H9 (cell line): ENCODE measurements at regions not wholly inside any gene's neighbourhood (a gene's known extent, or its start where the extent isn't known, plus 50 kb on each side); places are given as distances from the start of the nearest gene placed in this dataset.

Source experiments
- DNase-seq: peaks from one replicate; pipeline ENCODE4 v3.0.0-alpha.2; 2017
- H2AFZ ChIP-seq: one replicate; pipeline ENCODE4 v1.6.1; 2013; ENCODE audit warnings: mild to moderate bottlenecking, low read length, control low read depth, moderate library complexity
- H2AK5ac ChIP-seq: 2 replicates; pipeline ENCODE4 v1.6.1; 2013; ENCODE audit warnings: low read length, control low read depth, mixed read lengths; ENCODE audit not compliant: insufficient read length
- H2BK120ac ChIP-seq: one replicate; pipeline ENCODE4 v1.6.1; 2013; ENCODE audit warnings: low read depth, mild to moderate bottlenecking, low read length, control low read depth, inconsistent platforms; ENCODE audit not compliant: poor library complexity, severe bottlenecking
- H2BK12ac ChIP-seq: 2 replicates; pipeline ENCODE4 v1.6.1; 2013; ENCODE audit warnings: low read length, control low read depth, mixed read lengths, low read depth; ENCODE audit not compliant: insufficient read length
- H2BK15ac ChIP-seq: 2 replicates; pipeline ENCODE4 v1.6.1; 2013; ENCODE audit warnings: low read depth, low read length, control low read depth
- H2BK20ac ChIP-seq: one replicate; pipeline ENCODE4 v1.6.1; 2013; ENCODE audit warnings: low read depth, mild to moderate bottlenecking, low read length, control low read depth, inconsistent platforms; ENCODE audit not compliant: poor library complexity, severe bottlenecking
- H2BK5ac ChIP-seq: 2 replicates; pipeline ENCODE4 v1.6.1; 2013; ENCODE audit warnings: low read length, control low read depth, mixed read lengths; ENCODE audit not compliant: insufficient read length
- H3K14ac ChIP-seq: 2 replicates; pipeline ENCODE4 v1.6.1; 2013; ENCODE audit warnings: low read length, control low read depth; ENCODE audit not compliant: insufficient read depth
- H3K18ac ChIP-seq: 2 replicates; pipeline ENCODE4 v1.6.1; 2013; ENCODE audit warnings: low read depth, mild to moderate bottlenecking, mixed read lengths, low read length, control low read depth; ENCODE audit not compliant: insufficient read length
- H3K23ac ChIP-seq: 2 replicates; pipeline ENCODE4 v1.6.1; 2013; ENCODE audit warnings: low read length, control low read depth, mixed read lengths, low read depth; ENCODE audit not compliant: insufficient read length
- H3K23me2 ChIP-seq: 2 replicates; pipeline ENCODE4 v1.6.1; 2013; ENCODE audit warnings: low read depth, mild to moderate bottlenecking, mixed read lengths, low read length, control low read depth; ENCODE audit not compliant: insufficient read length, poor library complexity, severe bottlenecking
- H3K27ac ChIP-seq: 2 replicates; pipeline ENCODE4 v1.5.1; 2013; ENCODE audit warnings: low read length, control low read depth, mixed read lengths, low read depth; ENCODE audit not compliant: insufficient read length
- H3K27me3 ChIP-seq: 2 replicates; pipeline ENCODE4 v1.6.1; 2013; ENCODE audit warnings: low read length, control low read depth, inconsistent platforms; ENCODE audit not compliant: insufficient read depth
- H3K4ac ChIP-seq: 2 replicates; pipeline ENCODE4 v1.6.1; 2013; ENCODE audit warnings: low read depth, mild to moderate bottlenecking, control low read depth, inconsistent platforms, low read length, moderate library complexity
- H3K4me1 ChIP-seq: 2 replicates; pipeline ENCODE4 v1.6.1; 2013; ENCODE audit warnings: low read length, control low read depth, inconsistent platforms; ENCODE audit not compliant: insufficient read depth
- H3K4me2 ChIP-seq: 2 replicates; pipeline ENCODE4 v1.6.1; 2013; ENCODE audit warnings: low read length, control low read depth, mixed read lengths; ENCODE audit not compliant: insufficient read length, insufficient read depth
- H3K56ac ChIP-seq: 2 replicates; pipeline ENCODE4 v1.6.1; 2013; ENCODE audit warnings: low read depth, mild to moderate bottlenecking, mixed read lengths, low read length, control low read depth; ENCODE audit not compliant: insufficient read length
- H3K79me1 ChIP-seq: 2 replicates; pipeline ENCODE4 v1.6.1; 2013; ENCODE audit warnings: low read depth, mild to moderate bottlenecking, moderate library complexity, low read length, control low read depth, inconsistent platforms; ENCODE audit not compliant: insufficient read depth, poor library complexity, severe bottlenecking
- H3K79me2 ChIP-seq: 2 replicates; pipeline ENCODE4 v1.6.1; 2013; ENCODE audit warnings: low read length, control low read depth, inconsistent platforms; ENCODE audit not compliant: insufficient read depth
- H3K9ac ChIP-seq: 2 replicates; pipeline ENCODE4 v1.6.1; 2013; ENCODE audit warnings: low read length, control low read depth, mixed read lengths; ENCODE audit not compliant: insufficient read length; ENCODE audit errors: extremely low read depth
- H3K9me3 ChIP-seq: one replicate; pipeline ENCODE4 v1.6.1; 2013; ENCODE audit warnings: low read depth, low read length, inconsistent platforms; ENCODE audit not compliant: control insufficient read depth
- H3T11ph ChIP-seq: one replicate; pipeline ENCODE4 v1.6.1; 2013; ENCODE audit warnings: mild to moderate bottlenecking, low read length, control low read depth, inconsistent platforms
- H4K20me1 ChIP-seq: one replicate; pipeline ENCODE4 v1.6.1; 2013; ENCODE audit not compliant: control insufficient read depth, insufficient read length, insufficient read depth
- H4K5ac ChIP-seq: 2 replicates; pipeline ENCODE4 v1.6.1; 2013; ENCODE audit warnings: low read depth, mild to moderate bottlenecking, mixed read lengths, low read length, control low read depth; ENCODE audit not compliant: insufficient read length
- H4K8ac ChIP-seq: replicated peaks from 2 replicates; pipeline ENCODE4 v1.6.1; 2013; ENCODE audit warnings: low read length, control low read depth, mixed read lengths, low read depth; ENCODE audit not compliant: insufficient read length
- H4K91ac ChIP-seq: 2 replicates; pipeline ENCODE4 v1.6.1; 2013; ENCODE audit warnings: low read depth, mild to moderate bottlenecking, moderate library complexity, mixed read lengths, low read length, control low read depth; ENCODE audit not compliant: insufficient read length
- H3K27ac Mint-ChIP-seq, 3 experiments: 2 replicates in 2 of 3; 3 replicates in 1 of 3; pipeline ENCODE4 v1.8.0; 2020 to 2021; ENCODE audit warnings: mixed read lengths in 3 of 3, mild to moderate bottlenecking in 1 of 3, moderate library complexity in 1 of 3
- H3K27me3 Mint-ChIP-seq: 2 replicates; pipeline ENCODE4 v1.8.0; 2021; ENCODE audit warnings: low read depth, mild to moderate bottlenecking, moderate library complexity, mixed read lengths
- H3K36me3 Mint-ChIP-seq, 3 experiments: 2 replicates in 2 of 3; 3 replicates in 1 of 3; pipeline ENCODE4 v1.8.0; 2020 to 2021; ENCODE audit warnings: low read depth in 3 of 3, mixed read lengths in 3 of 3; ENCODE audit not compliant: insufficient read depth in 1 of 3
- H3K4me1 Mint-ChIP-seq, 2 experiments: 2 replicates each; pipeline ENCODE4 v1.8.0; 2020; ENCODE audit warnings: mixed read lengths in 2 of 2
- H3K4me3 Mint-ChIP-seq, 2 experiments: 2 replicates in 1 of 2; 3 replicates in 1 of 2; pipeline ENCODE4 v1.8.0; 2020 to 2021; ENCODE audit warnings: mild to moderate bottlenecking in 2 of 2, mixed read lengths in 2 of 2, moderate library complexity in 1 of 2
- H3K9me3 Mint-ChIP-seq, 2 experiments: 2 replicates in 1 of 2; 3 replicates in 1 of 2; pipeline ENCODE4 v1.8.0; 2020; ENCODE audit warnings: mild to moderate bottlenecking in 2 of 2, mixed read lengths in 2 of 2, moderate library complexity in 1 of 2
- WGBS: extraction: QIAGEN DNeasy Blood & Tissue Kit; methylation state at CpG from one replicate; pipeline ENCODE4 v1.1.7; 2013; ENCODE audit warnings: missing lambda C conversion rate, low lambda C conversion rate, mixed read lengths; ENCODE audit not compliant: insufficient read length; ENCODE audit errors: extremely low coverage; 5-methylcytosine and 5-hydroxymethylcytosine counted together
- TF ChIP-seq, protein P1 (sequence below): fragments of 200-600 bp; sonication (generic); conservative IDR thresholded peaks from 3 replicates; pipeline ENCODE4 v1.8.0; 2021; ENCODE audit warnings: antibody characterized with exemption, mild to moderate bottlenecking

DNA sequence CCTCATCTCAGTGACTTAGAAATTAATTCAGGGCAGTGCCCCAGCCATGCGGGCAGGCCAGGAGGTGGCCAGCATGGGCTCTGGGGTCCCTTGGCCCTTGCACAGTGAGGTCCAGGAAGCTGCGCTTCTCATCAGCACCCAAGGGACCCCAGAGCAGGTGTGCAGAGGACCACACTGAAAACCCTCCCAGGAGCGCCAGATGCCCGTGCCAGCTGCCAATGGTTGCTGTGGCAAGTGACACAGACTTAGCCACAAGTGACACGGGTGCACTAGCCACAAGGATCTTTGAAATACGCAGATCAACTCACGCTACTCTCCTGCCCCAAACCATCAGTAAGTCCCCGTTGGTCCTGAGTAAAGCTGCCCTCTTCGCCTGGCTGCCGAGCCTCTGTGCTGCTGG, 88.1 kb downstream of the ERMARD start:
- WGBS: no CpG with 5 or more reads among the region's 10 CpGs
- Mint-ChIP-seq H3K9me3 (no peaks in the 10 kb centered on the region; a peak in 1 of 5 replicates), H3K27me3 (peaks cover 9% of the 10 kb centered on the region), H3K27ac (no peak overlapping the region), H3K4me3 (no peak overlapping the region), H3K36me3 (no peaks in the 10 kb centered on the region), H3K4me1 (no peaks in the 10 kb centered on the region)
- Histone ChIP-seq H3K14ac (no peak overlapping the region), H2BK120ac (no peak overlapping the region), H3K27ac (no peak overlapping the region), H3K9ac (no peak overlapping the region), H3K79me1 (no peaks in the 10 kb centered on the region), H2AFZ (no peak overlapping the region), H2BK5ac (no peak overlapping the region), H3K23ac (no peak overlapping the region), H3K9me3 (no peaks in the 10 kb centered on the region), H3K4me1 (no peaks in the 10 kb centered on the region), H3K4ac (no peak overlapping the region), H3K18ac (no peak overlapping the region), H4K91ac (no peak overlapping the region), H2BK12ac (no peak overlapping the region), H2BK15ac (no peak overlapping the region), H3K79me2 (no peaks in the 10 kb centered on the region), H3K27me3 (no peaks in the 10 kb centered on the region), H2AK5ac (no peak overlapping the region), H4K8ac (no peak overlapping the region), H4K5ac (no peak overlapping the region), H4K20me1 (peaks cover 5% of the 10 kb centered on the region), H3T11ph (no peak overlapping the region), H2BK20ac (no peak overlapping the region), H3K56ac (no peak overlapping the region), H3K23me2 (no peaks in the 10 kb centered on the region), H3K4me2 (no peak overlapping the region)
- DNase-seq: no peak
- TF ChIP-seq, protein P1, sequence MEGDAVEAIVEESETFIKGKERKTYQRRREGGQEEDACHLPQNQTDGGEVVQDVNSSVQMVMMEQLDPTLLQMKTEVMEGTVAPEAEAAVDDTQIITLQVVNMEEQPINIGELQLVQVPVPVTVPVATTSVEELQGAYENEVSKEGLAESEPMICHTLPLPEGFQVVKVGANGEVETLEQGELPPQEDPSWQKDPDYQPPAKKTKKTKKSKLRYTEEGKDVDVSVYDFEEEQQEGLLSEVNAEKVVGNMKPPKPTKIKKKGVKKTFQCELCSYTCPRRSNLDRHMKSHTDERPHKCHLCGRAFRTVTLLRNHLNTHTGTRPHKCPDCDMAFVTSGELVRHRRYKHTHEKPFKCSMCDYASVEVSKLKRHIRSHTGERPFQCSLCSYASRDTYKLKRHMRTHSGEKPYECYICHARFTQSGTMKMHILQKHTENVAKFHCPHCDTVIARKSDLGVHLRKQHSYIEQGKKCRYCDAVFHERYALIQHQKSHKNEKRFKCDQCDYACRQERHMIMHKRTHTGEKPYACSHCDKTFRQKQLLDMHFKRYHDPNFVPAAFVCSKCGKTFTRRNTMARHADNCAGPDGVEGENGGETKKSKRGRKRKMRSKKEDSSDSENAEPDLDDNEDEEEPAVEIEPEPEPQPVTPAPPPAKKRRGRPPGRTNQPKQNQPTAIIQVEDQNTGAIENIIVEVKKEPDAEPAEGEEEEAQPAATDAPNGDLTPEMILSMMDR: no peak
